NOMO-1 treated with dmso at 0.1 percent for 144 hours (cell line): ENCODE measurements at regions not wholly inside any gene's neighbourhood (a gene's known extent, or its start where the extent isn't known, plus 50 kb on each side); places are given as distances from the start of the nearest gene placed in this dataset.

ENCODE experiments used
- DNase-seq: peaks from one replicate; lab custom pipeline; 2025; ENCODE audit not compliant: unreplicated experiment; lab: John Stamatoyannopoulos, UW

DNA sequence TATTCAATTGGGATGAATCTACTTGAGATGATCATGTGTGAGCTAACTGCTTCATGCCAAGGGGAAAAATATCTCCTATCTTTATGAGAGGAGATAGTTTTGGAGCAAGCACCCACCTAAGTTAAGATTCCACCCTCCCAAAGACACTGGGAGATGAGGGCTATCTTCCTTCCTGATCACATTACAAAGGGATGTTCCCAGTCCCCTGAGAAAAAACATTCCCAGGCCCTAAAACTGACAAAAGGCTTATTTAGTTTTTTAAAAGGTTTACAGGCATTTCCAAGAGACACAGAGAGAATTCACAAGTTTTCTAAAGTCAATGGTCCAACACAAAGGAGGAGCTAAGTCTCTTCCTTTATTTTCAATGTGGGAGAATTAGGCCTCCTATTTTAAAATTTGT is 401.5 kb downstream of the FBXO15 start:
- no peak for DNase-seq

GRCh38 chr18:73742957-73743356 is 404.7 kb downstream of the FBXO15 start:
- no peak for DNase-seq

DNA sequence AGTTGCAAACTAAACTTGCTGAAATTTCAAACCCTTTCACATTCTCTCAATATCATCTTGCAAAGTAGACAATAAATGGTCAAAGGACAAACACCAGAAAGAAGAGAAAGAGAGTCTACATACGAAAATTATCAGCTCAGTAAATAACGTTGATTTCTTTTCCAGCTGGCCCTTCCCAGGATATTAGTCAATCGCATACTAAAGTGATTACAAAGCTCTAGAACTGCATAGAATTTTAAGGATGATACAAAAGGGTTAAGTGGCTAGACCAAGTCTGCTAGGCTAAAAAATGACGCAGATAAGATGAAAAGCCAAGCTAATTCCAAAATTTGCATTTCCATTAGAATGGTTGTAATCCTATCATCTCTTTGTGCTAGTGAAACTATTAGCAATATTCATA is 405.7 kb downstream of the FBXO15 start:
- DNase-seq = no peak

GRCh38 chr18:73739098-73739497 is 408.5 kb downstream of the FBXO15 start:
- no peak for DNase-seq

- DNase-seq = no peak
Observed at GRCh38 chr18:73737990-73738389, 409.6 kb downstream of the FBXO15 start.

- DNase-seq = no peak
Observed at GRCh38 chr18:73735836-73736235, 411.8 kb downstream of the FBXO15 start.

DNA sequence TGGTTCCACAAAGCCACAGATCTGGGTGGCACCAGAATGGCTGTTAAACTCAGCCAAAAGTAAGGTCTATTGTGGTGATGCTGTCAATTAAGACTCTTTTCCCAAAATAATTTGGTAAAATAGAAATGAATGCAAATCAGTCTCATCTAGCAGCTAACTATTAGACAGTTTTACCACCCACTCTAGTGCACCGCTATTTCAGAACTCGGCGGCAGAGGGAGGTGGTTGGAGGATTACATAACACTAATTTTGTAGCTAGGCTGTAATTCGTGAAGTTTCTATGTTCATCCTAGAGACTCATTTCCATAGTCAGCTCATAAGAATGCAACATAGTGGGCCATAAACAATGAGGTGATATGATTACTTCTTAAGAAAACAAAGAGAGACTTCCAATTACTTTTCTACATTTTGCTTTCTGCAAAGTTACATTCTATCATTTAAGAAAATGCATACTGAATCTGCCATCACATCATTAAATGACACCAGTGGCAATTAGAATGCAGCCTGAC is 413.8 kb downstream of the FBXO15 start:
- no peak for DNase-seq

- no peak for DNase-seq
Observed at GRCh38 chr18:73733376-73733775, 414.3 kb downstream of the FBXO15 start.

DNA sequence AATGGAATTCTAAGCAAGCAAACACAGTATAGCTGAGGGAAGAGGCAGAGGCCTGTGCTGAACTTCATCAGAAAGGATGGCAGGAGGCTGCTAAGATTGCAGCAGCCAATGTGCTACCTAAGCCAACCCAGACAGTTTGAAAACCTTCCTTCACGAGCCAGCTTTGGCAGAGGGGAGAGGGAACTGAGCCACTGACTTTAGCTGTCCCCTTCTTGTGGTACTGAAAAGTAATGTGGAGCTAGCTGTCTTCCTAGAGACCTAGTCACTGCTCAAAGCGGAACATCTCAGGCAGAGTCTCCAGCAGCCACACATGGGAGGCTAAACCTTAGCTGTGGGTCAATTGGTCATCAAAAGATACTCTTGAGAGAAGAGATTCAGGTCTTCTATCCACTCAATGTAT is 419.0 kb downstream of the FBXO15 start:
- no peak for DNase-seq

- DNase-seq = no peak
Observed at GRCh38 chr18:73724958-73725357, 422.7 kb downstream of the FBXO15 start.

DNA sequence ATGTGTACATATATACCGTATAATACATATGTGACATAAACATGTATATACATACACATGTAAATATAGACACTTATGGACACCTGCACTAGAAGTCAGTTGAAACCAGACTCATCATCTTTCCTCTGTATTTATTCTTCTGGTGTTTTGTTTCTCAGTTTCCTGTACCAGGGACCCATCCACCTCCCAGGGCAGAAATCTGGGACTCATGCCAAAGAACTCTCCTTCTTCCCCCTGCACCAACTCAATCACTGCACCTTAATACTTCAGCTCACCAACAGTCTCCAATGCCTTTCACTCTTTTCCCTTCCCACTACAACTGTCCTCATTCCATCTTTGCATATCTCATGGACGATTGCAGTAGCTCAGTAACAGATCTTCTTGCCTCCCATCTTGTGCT is 428.0 kb downstream of the FBXO15 start:
- DNase-seq = no peak

DNA sequence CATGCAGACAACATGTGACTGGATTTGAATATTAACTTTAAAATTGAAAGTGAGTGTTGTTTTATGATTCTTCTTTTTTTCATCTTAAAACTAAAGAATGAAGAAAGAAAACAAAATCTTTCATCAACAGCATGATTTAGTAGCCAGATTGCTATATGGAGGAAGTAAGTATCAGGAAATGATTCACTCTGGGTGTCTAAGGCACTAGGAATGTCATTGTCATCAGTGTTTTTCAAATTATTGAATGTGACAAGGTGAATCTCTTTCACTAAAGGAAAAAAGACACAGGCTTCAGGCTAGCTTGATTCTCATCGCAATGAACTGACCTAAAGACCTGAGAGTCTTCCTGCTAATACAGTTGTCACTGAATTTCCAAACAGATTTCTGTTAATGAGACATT is 430.1 kb downstream of the FBXO15 start:
- no peak for DNase-seq

- no peak for DNase-seq
Observed at GRCh38 chr18:73715210-73715670, 432.4 kb downstream of the FBXO15 start.

GRCh38 chr18:73714466-73714865 is 433.2 kb downstream of the FBXO15 start:
- no peak for DNase-seq

- no peak for DNase-seq
Observed at GRCh38 chr18:73711256-73711655, 436.4 kb downstream of the FBXO15 start.

DNA sequence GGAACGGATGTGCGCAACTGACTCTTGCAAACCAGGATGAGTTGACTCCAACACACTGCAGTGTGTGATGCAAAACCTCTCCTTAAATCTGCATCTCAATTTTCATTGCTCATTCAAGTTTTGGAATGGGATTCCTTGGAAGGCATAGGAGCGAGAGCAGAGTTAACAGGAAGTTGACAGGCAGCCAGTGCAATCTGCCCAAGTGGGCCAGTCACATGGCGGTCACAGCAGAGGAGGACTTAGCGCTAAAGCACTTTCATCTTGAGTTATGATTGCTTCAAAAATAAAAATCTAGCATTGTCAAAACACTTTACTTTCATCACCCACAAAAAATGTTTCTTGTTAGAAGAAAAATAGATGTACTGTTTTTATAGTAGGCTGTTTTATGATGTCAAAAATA is 439.0 kb downstream of the FBXO15 start:
- DNase-seq = no peak

DNA sequence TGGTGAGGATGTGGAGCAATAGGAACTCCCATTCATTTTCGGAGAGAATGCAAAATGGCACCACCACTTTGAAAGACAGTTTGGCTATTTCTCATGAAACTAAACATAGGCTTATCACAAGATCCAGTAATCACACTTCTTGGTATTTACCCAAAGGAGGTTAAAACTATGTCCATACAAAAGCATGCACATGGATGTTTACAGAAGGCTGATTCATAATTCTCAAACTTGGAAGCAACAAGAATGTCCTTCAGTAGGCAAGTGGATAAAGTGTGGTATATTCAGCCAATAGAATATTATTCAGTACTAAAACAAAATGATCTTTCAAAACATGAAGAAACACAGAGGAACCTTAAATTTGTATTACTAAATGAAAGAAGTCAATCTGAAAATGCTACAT is 440.6 kb downstream of the FBXO15 start:
- no peak for DNase-seq

- no peak for DNase-seq
Observed at GRCh38 chr18:73697353-73697752, 450.3 kb downstream of the FBXO15 start.

- no peak for DNase-seq
Observed at GRCh38 chr18:73696698-73697097, 450.9 kb downstream of the FBXO15 start.

- no peak for DNase-seq
Observed at GRCh38 chr18:73696171-73696570, 451.5 kb downstream of the FBXO15 start.

DNA sequence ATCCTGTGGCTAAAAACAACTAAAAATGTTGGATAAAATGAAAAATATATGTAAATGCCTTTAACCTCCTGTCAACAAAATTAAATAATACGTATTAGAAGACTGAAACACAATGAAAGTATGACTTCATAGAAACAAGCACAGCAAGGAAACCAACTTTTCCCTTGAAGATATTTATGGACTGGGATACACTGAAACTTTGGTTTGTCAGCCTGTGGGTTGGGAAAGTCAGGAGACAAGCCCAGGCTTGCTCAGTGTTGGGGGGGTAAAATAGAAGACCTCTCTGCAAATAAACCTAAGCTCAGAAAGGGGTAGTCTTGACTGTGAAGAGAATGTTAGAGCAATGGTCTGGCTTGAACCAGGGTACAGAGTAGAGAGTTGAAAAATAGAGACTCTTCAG is 454.5 kb downstream of the FBXO15 start:
- DNase-seq = no peak

GRCh38 chr18:73691624-73692023 is 456.0 kb downstream of the FBXO15 start:
- no peak for DNase-seq

- no peak for DNase-seq
Observed at GRCh38 chr18:73691118-73691517, 456.5 kb downstream of the FBXO15 start.

GRCh38 chr18:73690222-73690621 is 457.4 kb downstream of the FBXO15 start:
- DNase-seq = no peak
